Trophoblast cell (in vitro differentiated cells and primary cell): ENCODE measurements at regions not wholly inside any gene's neighbourhood (a gene's known extent, or its start where the extent isn't known, plus 50 kb on each side); places are given as distances from the start of the nearest gene placed in this dataset.

Experiments used
- DNase-seq, 2 donors: peaks; one replicate each; pipeline ENCODE4 v3.0.0-alpha.2; 2016
- H2AFZ ChIP-seq: 2 replicates; pipeline ENCODE4 v1.6.1; 2013; ENCODE audit warnings: low read length, moderate library complexity, mild to moderate bottlenecking; ENCODE audit not compliant: insufficient read depth, poor library complexity
- H2AK5ac ChIP-seq: 2 replicates; pipeline ENCODE4 v1.6.1; 2013; ENCODE audit warnings: mild to moderate bottlenecking, low read length
- H2BK120ac ChIP-seq: 2 replicates; pipeline ENCODE4 v1.6.1; 2013; ENCODE audit warnings: low read length, mild to moderate bottlenecking, moderate library complexity; ENCODE audit not compliant: insufficient read depth, poor library complexity
- H2BK12ac ChIP-seq: 2 replicates; pipeline ENCODE4 v1.6.1; 2013; ENCODE audit warnings: mild to moderate bottlenecking, low read length, moderate library complexity
- H2BK5ac ChIP-seq: 2 replicates; pipeline ENCODE4 v1.6.1; 2013; ENCODE audit warnings: low read length, low read depth, moderate library complexity, mild to moderate bottlenecking; ENCODE audit not compliant: poor library complexity
- H3K14ac ChIP-seq: 2 replicates; pipeline ENCODE4 v1.6.1; 2013; ENCODE audit warnings: mild to moderate bottlenecking, low read length
- H3K18ac ChIP-seq: 2 replicates; pipeline ENCODE4 v1.6.1; 2013; ENCODE audit warnings: mild to moderate bottlenecking, low read length
- H3K23ac ChIP-seq: 2 replicates; pipeline ENCODE4 v1.6.1; 2013; ENCODE audit warnings: low read length
- H3K27ac ChIP-seq: 2 replicates; pipeline ENCODE4 v1.5.1; 2013; ENCODE audit warnings: low read depth, mild to moderate bottlenecking, inconsistent platforms, low read length, moderate library complexity
- H3K27me3 ChIP-seq: 2 replicates; pipeline ENCODE4 v1.6.1; 2013; ENCODE audit warnings: inconsistent platforms, mild to moderate bottlenecking, low read length, moderate library complexity; ENCODE audit not compliant: insufficient read depth
- H3K36me3 ChIP-seq, 2 experiments: 1 replicate in 1 of 2; 2 replicates in 1 of 2; pipeline ENCODE4 v1.6.1; 2013; ENCODE audit warnings: low read length in 2 of 2, mild to moderate bottlenecking in 2 of 2, moderate library complexity in 1 of 2; ENCODE audit not compliant: insufficient read depth in 2 of 2, control insufficient read depth in 1 of 2
- H3K4ac ChIP-seq: 2 replicates; pipeline ENCODE4 v1.6.1; 2013; ENCODE audit warnings: low read depth, mild to moderate bottlenecking, low read length, moderate library complexity
- H3K4me1 ChIP-seq, 2 experiments: 1 replicate in 1 of 2; 2 replicates in 1 of 2; pipeline ENCODE4 v1.6.1; 2013; ENCODE audit warnings: low read length in 2 of 2, mild to moderate bottlenecking in 2 of 2, moderate library complexity in 1 of 2; ENCODE audit not compliant: insufficient read depth in 2 of 2, control insufficient read depth in 1 of 2
- H3K4me2 ChIP-seq: 2 replicates; pipeline ENCODE4 v1.6.1; 2013; ENCODE audit warnings: inconsistent platforms, mild to moderate bottlenecking, low read length, moderate library complexity
- H3K4me3 ChIP-seq: 2 replicates; pipeline ENCODE4 v1.5.1; 2013; ENCODE audit warnings: mild to moderate bottlenecking, low read depth, low read length, inconsistent platforms
- H3K79me1 ChIP-seq: one replicate; pipeline ENCODE4 v1.6.1; 2013; ENCODE audit warnings: low read length
- H3K79me2 ChIP-seq: 2 replicates; pipeline ENCODE4 v1.6.1; 2013; ENCODE audit warnings: low read length, mild to moderate bottlenecking; ENCODE audit not compliant: control insufficient read depth, insufficient read depth, poor library complexity
- H3K9ac ChIP-seq: 2 replicates; pipeline ENCODE4 v1.6.1; 2013; ENCODE audit warnings: mild to moderate bottlenecking, low read length
- H3K9me3 ChIP-seq: 2 replicates; pipeline ENCODE4 v1.6.1; 2013; ENCODE audit warnings: low read depth, mild to moderate bottlenecking, control low read depth, inconsistent platforms, low read length; ENCODE audit not compliant: insufficient read depth
- H4K12ac ChIP-seq: 2 replicates; pipeline ENCODE4 v1.6.1; 2013; ENCODE audit warnings: low read depth, mild to moderate bottlenecking, low read length, moderate library complexity
- H4K8ac ChIP-seq: 2 replicates; pipeline ENCODE4 v1.6.1; 2013; ENCODE audit warnings: low read depth, mild to moderate bottlenecking, low read length, moderate library complexity
- H4K91ac ChIP-seq: one replicate; pipeline ENCODE4 v1.6.1; 2013; ENCODE audit warnings: low read depth, mild to moderate bottlenecking, low read length, moderate library complexity
- WGBS: extraction: QIAGEN DNeasy Blood & Tissue Kit; methylation state at CpG from one replicate; pipeline ENCODE4 v1.1.7; 2013; ENCODE audit warnings: missing lambda C conversion rate; ENCODE audit not compliant: insufficient read length, insufficient coverage; ENCODE audit errors: extremely low coverage; 5-methylcytosine and 5-hydroxymethylcytosine counted together

DNA sequence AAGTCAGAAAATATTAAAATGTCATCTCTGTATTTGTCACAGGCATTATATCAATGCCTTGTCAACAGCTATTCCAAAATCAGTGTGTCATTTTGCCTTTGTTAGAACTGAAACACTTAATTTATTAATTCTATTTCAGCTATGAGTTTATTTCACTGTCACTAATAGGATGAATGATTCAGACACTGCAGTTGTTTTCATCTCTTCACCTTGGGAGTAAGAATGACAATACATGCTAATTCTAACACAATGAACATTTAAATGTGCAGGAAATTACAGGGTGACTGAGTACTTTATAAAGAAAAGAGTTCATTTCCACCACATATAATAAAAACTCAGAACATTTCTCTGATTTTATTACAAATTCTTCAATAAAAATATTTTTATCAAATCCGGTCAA lies 109.7 kb downstream of the P2RY1 start:
- Histone ChIP-seq H2AFZ (no peak overlapping the region), H3K4me3 (no peak overlapping the region), H3K27ac (no peak overlapping the region), H3K4me2 (no peak overlapping the region), H3K9ac (no peak overlapping the region), H3K36me3 (no peaks in the 10 kb centered on the region), H4K91ac (no peak overlapping the region), H3K27me3 (no peaks in the 10 kb centered on the region), H3K4ac (no peak overlapping the region), H3K14ac (no peak overlapping the region), H2BK5ac (no peak overlapping the region), H2BK12ac (no peak overlapping the region), H3K79me2 (no peaks in the 10 kb centered on the region), H4K8ac (no peak overlapping the region), H3K9me3 (no peaks in the 10 kb centered on the region), H2BK120ac (no peak overlapping the region), H3K23ac (no peak overlapping the region), H3K18ac (no peak overlapping the region), H2AK5ac (no peak overlapping the region), H3K79me1 (no peaks in the 10 kb centered on the region), H4K12ac (no peak overlapping the region), H3K4me1 (no peaks in the 10 kb centered on the region)
- no CpG with 5 or more reads among the region's 1 CpG for WGBS
- no peak for DNase-seq

GRCh38 chr3:152945556-152945955 lies 110.6 kb downstream of the P2RY1 start:
- H3K4me1 ChIP-seq, result no peaks in the 10 kb centered on the region
- no peaks in the 10 kb centered on the region for H3K9me3 ChIP-seq
- H2BK5ac ChIP-seq, result no peak overlapping the region
- H3K27ac ChIP-seq, result no peak overlapping the region
- no peak overlapping the region for H4K91ac ChIP-seq
- no peak overlapping the region for H3K18ac ChIP-seq
- H2AK5ac ChIP-seq, result no peak overlapping the region
- H4K8ac ChIP-seq, result no peak overlapping the region
- H3K36me3 ChIP-seq, result no peaks in the 10 kb centered on the region
- H2BK12ac ChIP-seq, result no peak overlapping the region
- no peaks in the 10 kb centered on the region for H3K79me1 ChIP-seq
- H3K14ac ChIP-seq, result no peak overlapping the region
- no peak overlapping the region for H3K4me2 ChIP-seq
- no peak overlapping the region for H3K9ac ChIP-seq
- H3K27me3 ChIP-seq, result no peaks in the 10 kb centered on the region
- no peak overlapping the region for H2AFZ ChIP-seq
- H3K4me3 ChIP-seq, result no peak overlapping the region
- no peak for DNase-seq
- no peaks in the 10 kb centered on the region for H3K79me2 ChIP-seq
- no peak overlapping the region for H4K12ac ChIP-seq
- H3K4ac ChIP-seq, result no peak overlapping the region
- H2BK120ac ChIP-seq, result no peak overlapping the region
- no peak overlapping the region for H3K23ac ChIP-seq
- no CpG with 5 or more reads among the region's 2 CpGs for WGBS

- Histone ChIP-seq H3K23ac (no peak overlapping the region), H3K27me3 (no peaks in the 10 kb centered on the region), H3K27ac (no peak overlapping the region), H4K91ac (no peak overlapping the region), H2AK5ac (no peak overlapping the region), H3K4ac (no peak overlapping the region), H3K9me3 (no peaks in the 10 kb centered on the region), H3K4me3 (no peak overlapping the region), H3K18ac (no peak overlapping the region), H2BK120ac (no peak overlapping the region), H3K36me3 (no peaks in the 10 kb centered on the region), H3K79me2 (no peaks in the 10 kb centered on the region), H3K14ac (no peak overlapping the region), H3K79me1 (no peaks in the 10 kb centered on the region), H3K9ac (no peak overlapping the region), H4K8ac (no peak overlapping the region), H2BK5ac (no peak overlapping the region), H2AFZ (no peak overlapping the region), H4K12ac (no peak overlapping the region), H3K4me1 (no peaks in the 10 kb centered on the region), H2BK12ac (no peak overlapping the region), H3K4me2 (no peak overlapping the region)
- WGBS, result no CpG with 5 or more reads among the region's 2 CpGs
- peak in 1 of 2 donors; percentile 3 for DNase-seq
Observed at GRCh38 chr3:152957491-152957890, 122.6 kb downstream of the P2RY1 start.

- Histone ChIP-seq H3K18ac (no peak overlapping the region), H2BK5ac (no peak overlapping the region), H3K79me2 (no peaks in the 10 kb centered on the region), H3K79me1 (no peaks in the 10 kb centered on the region), H3K27me3 (no peaks in the 10 kb centered on the region), H3K14ac (no peak overlapping the region), H3K27ac (no peak overlapping the region), H3K9ac (no peak overlapping the region), H4K91ac (no peak overlapping the region), H2AFZ (no peak overlapping the region), H2BK12ac (no peak overlapping the region), H3K9me3 (no peaks in the 10 kb centered on the region), H4K12ac (no peak overlapping the region), H4K8ac (no peak overlapping the region), H3K23ac (peak overlapping the region; percentile 86), H3K4ac (no peak overlapping the region), H2AK5ac (no peak overlapping the region), H2BK120ac (no peak overlapping the region), H3K4me3 (no peak overlapping the region), H3K36me3 (no peaks in the 10 kb centered on the region), H3K4me2 (no peak overlapping the region), H3K4me1 (no peaks in the 10 kb centered on the region)
- no CpG with 5 or more reads among the region's 3 CpGs for WGBS
- no peak for DNase-seq
Observed at GRCh38 chr3:152959307-152959706, 124.4 kb downstream of the P2RY1 start.
